ENCODE measurements at regions not wholly inside any gene's neighbourhood (a gene's known extent, or its start where the extent isn't known, plus 50 kb on each side); places are given as distances from the start of the nearest gene placed in this dataset.

GRCh38 chr20:39894067-39894466, 795.0 kb downstream of the MAFB start:
- Histone ChIP-seq H3K9me3 (replicated peaks in 1 of 2; ENCODE audit: control insufficient read depth in 1 of 2, insufficient read depth in 1 of 2, low read length in 2 of 2) (no peaks in the 10 kb centered on the region), H3K4me3 (replicated peaks in 1 of 3; ENCODE audit: low read depth in 2 of 3, low read length in 3 of 3) (no peak overlapping the region), H2AFZ (ENCODE audit: insufficient read depth, low read depth, low read length, poor library complexity, severe bottlenecking) (no peak overlapping the region), H3K4me1 (ENCODE audit: control insufficient read depth in 1 of 2, insufficient read depth in 2 of 2, low read length in 2 of 2) (no peaks in the 10 kb centered on the region), H3K36me3 (replicated peaks in 1 of 2; ENCODE audit: control insufficient read depth in 1 of 2, insufficient read depth in 2 of 2, low read length in 2 of 2) (no peaks in the 10 kb centered on the region), H3K79me2 (ENCODE audit: insufficient read depth, low read length) (no peaks in the 10 kb centered on the region), H3K9ac (ENCODE audit: insufficient read depth, low read length, poor library complexity, severe bottlenecking) (no peak overlapping the region), H4K20me1 (ENCODE audit: insufficient read depth, low read length) (no peaks in the 10 kb centered on the region), H3K27ac (ENCODE audit: low read depth in 1 of 2, low read length in 2 of 2) (no peak overlapping the region), H3K27me3 (ENCODE audit: control insufficient read depth in 2 of 2, insufficient read depth in 2 of 2, low read length in 2 of 2) (no peaks in the 10 kb centered on the region), H3K4me2 (replicated peaks; ENCODE audit: extremely low read depth, low read length, poor library complexity, severe bottlenecking) (no peak overlapping the region)
- intact Hi-C loops (cut with micrococcal nuclease) = no loop called here
- WGBS (ENCODE audit: insufficient coverage) = no CpG with 5 or more reads among the region's 2 CpGs
- no peaks in the 10 kb centered on the region for H3K4me1 Mint-ChIP-seq
- H3K27me3 Mint-ChIP-seq (ENCODE audit: low read depth in 3 of 3) = peaks cover 1 to 5% (median 3%) of the 10 kb centered on the region in 3 donors
- H3K9me3 Mint-ChIP-seq = no peaks in the 10 kb centered on the region
- no peak for TF ChIP-seq CTCF (IDR thresholded peaks at IDR 0.05)
- H3K36me3 Mint-ChIP-seq = no peaks in the 10 kb centered on the region
- no peak for DNase-seq
- no peak overlapping the region for H3K4me3 Mint-ChIP-seq
- H3K27ac Mint-ChIP-seq = no peak overlapping the region

GRCh38 chr20:39893003-39893685, 795.9 kb downstream of the MAFB start:
- no peak for DNase-seq
- no peaks in the 10 kb centered on the region for H3K9me3 ChIP-seq (replicated peaks in 1 of 2; ENCODE audit: control insufficient read depth in 1 of 2, insufficient read depth in 1 of 2, low read length in 2 of 2)
- H3K79me2 ChIP-seq (ENCODE audit: insufficient read depth, low read length) = no peaks in the 10 kb centered on the region
- Mint-ChIP-seq H3K27me3 (ENCODE audit: low read depth in 3 of 3) (peaks cover 1 to 5% (median 3%) of the 10 kb centered on the region in 3 donors), H3K27ac (peak overlapping the region in 1 of 7 donors; percentile 25), H3K4me3 (no peak overlapping the region), H3K9me3 (no peaks in the 10 kb centered on the region), H3K36me3 (no peaks in the 10 kb centered on the region), H3K4me1 (no peaks in the 10 kb centered on the region)
- H3K36me3 ChIP-seq (replicated peaks in 1 of 2; ENCODE audit: control insufficient read depth in 1 of 2, insufficient read depth in 2 of 2, low read length in 2 of 2) = no peaks in the 10 kb centered on the region
- no peaks in the 10 kb centered on the region for H4K20me1 ChIP-seq (ENCODE audit: insufficient read depth, low read length)
- H2AFZ ChIP-seq (ENCODE audit: insufficient read depth, low read depth, low read length, poor library complexity, severe bottlenecking) = no peak overlapping the region
- no peak overlapping the region for H3K9ac ChIP-seq (ENCODE audit: insufficient read depth, low read length, poor library complexity, severe bottlenecking)
- intact Hi-C loops (cut with micrococcal nuclease) = no loop called here
- no CpG with 5 or more reads among the region's 1 CpG for WGBS (ENCODE audit: insufficient coverage)
- no peaks in the 10 kb centered on the region for H3K27me3 ChIP-seq (ENCODE audit: control insufficient read depth in 2 of 2, insufficient read depth in 2 of 2, low read length in 2 of 2)
- H3K27ac ChIP-seq (ENCODE audit: low read depth in 1 of 2, low read length in 2 of 2) = no peak overlapping the region
- no peaks in the 10 kb centered on the region for H3K4me1 ChIP-seq (ENCODE audit: control insufficient read depth in 1 of 2, insufficient read depth in 2 of 2, low read length in 2 of 2)
- H3K4me2 ChIP-seq (replicated peaks; ENCODE audit: extremely low read depth, low read length, poor library complexity, severe bottlenecking) = no peak overlapping the region
- no peak for TF ChIP-seq CTCF (IDR thresholded peaks at IDR 0.05)
- H3K4me3 ChIP-seq (replicated peaks in 1 of 3; ENCODE audit: low read depth in 2 of 3, low read length in 3 of 3) = no peak overlapping the region
